GM12891 (cell line): ENCODE measurements at regions not wholly inside any gene's neighbourhood (a gene's known extent, or its start where the extent isn't known, plus 50 kb on each side); places are given as distances from the start of the nearest gene placed in this dataset.

Source experiments
- POLR2A ChIP-seq: IDR thresholded peaks from 2 replicates; pipeline ENCODE4 v1.6.1; 2011; ENCODE audit warnings: low read depth, low read length, control low read depth
- POLR2AphosphoS5 ChIP-seq: IDR thresholded peaks from 2 replicates; pipeline ENCODE4 v1.6.1; 2011; ENCODE audit warnings: low read depth, low read length, control low read depth
- TAF1 ChIP-seq: IDR thresholded peaks from 2 replicates; pipeline ENCODE4 v1.6.1; 2011; ENCODE audit warnings: low read depth, low read length, control low read depth

DNA sequence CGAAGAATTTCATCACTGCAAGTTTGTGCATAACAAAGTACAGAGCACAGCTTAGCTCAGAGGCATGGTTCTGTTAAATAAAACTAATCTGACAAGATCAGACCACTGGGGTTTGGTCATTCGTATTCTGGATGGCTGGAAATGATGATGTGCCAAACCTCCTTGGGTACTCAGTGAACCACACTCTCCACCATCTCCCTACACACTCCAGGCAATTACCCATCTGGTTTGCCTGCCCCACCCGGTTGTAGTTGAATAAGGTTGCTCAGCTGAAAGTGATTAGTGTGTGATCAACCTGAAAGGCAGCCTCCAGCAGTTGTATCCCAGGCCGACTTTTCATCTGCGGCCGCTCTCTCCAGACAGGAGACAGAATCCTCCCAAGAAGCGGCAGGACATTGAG is 371.4 kb downstream of the TLE1 start:
- TF ChIP-seq POLR2A, result no peak
- no peak for TF ChIP-seq POLR2AphosphoS5
- no peak for TF ChIP-seq TAF1
